ENCODE measurements at regions not wholly inside any gene's neighbourhood (a gene's known extent, or its start where the extent isn't known, plus 50 kb on each side); places are given as distances from the start of the nearest gene placed in this dataset.

DNA sequence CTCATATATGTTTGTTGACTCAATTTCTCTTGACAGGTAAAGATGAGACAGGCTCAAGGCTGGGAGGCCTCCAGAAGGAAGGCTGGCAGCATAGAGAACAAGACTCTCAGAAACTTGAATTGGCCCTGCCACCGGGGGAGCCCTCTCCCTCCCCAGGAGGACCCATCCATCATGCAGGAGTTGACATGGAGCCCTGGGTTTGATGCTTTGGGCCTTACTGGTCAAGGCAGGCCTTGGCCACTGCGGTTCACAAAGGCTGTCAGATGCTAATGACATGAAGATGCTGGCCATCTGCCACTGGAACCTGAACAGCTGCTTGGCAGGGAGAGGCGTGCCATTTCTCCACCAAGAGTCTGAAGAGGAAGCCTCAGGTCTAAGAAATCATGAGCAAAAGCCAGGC lies 193.6 kb downstream of the MTCL1 start:
- ATAC-seq: no peak
- no peaks in the 10 kb centered on the region for H3K4me1 Mint-ChIP-seq (ENCODE audit: low read depth)
- H3K4me3 Mint-ChIP-seq: no peak overlapping the region
- POLR2A ChIA-PET: no interaction called here
- H3K27me3 Mint-ChIP-seq: no peaks in the 10 kb centered on the region
- TF ChIP-seq, protein P1, sequence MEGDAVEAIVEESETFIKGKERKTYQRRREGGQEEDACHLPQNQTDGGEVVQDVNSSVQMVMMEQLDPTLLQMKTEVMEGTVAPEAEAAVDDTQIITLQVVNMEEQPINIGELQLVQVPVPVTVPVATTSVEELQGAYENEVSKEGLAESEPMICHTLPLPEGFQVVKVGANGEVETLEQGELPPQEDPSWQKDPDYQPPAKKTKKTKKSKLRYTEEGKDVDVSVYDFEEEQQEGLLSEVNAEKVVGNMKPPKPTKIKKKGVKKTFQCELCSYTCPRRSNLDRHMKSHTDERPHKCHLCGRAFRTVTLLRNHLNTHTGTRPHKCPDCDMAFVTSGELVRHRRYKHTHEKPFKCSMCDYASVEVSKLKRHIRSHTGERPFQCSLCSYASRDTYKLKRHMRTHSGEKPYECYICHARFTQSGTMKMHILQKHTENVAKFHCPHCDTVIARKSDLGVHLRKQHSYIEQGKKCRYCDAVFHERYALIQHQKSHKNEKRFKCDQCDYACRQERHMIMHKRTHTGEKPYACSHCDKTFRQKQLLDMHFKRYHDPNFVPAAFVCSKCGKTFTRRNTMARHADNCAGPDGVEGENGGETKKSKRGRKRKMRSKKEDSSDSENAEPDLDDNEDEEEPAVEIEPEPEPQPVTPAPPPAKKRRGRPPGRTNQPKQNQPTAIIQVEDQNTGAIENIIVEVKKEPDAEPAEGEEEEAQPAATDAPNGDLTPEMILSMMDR (IDR thresholded peaks at IDR 0.05): no peak
- no peak overlapping the region for H3K27ac Mint-ChIP-seq
- CTCF ChIA-PET: no interaction called here
- intact Hi-C loops (cut with micrococcal nuclease): no loop called here
- no peak for DNase-seq
- H3K9me3 Mint-ChIP-seq: peaks cover 2% of the 10 kb centered on the region
- H3K36me3 Mint-ChIP-seq (ENCODE audit: low read depth): no peaks in the 10 kb centered on the region

DNA sequence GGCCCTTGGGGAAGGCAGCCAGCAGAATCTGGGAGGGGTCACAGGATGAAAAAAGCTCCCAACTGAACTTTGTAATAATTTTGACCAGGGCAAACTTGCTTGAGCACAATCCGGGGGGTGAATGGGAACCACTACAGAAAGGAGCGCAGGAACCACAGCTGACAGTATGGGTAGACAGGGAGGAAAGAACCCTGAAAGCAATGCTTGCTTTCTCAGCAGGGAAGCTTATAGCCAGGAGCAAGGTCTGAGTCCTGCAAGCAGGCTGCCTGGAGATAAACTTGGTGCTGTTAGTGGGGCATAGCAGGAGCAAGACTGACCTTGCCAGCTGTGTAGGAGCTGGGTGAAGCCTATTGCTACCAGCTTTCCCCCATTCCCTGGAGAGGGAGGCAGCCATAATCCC lies 195.2 kb downstream of the MTCL1 start:
- no peaks in the 10 kb centered on the region for H3K4me1 Mint-ChIP-seq (ENCODE audit: low read depth)
- POLR2A ChIA-PET: interaction anchor here (1.3 kb wide), 1 partner anchor 99 kb away, joined by 4 read pairs; no protein-coding TSS in a partner anchor
- CTCF ChIA-PET: no interaction called here
- DNase-seq (no peak), ATAC-seq (no peak)
- intact Hi-C loops (cut with micrococcal nuclease): no loop called here
- H3K9me3 Mint-ChIP-seq: peaks cover 2% of the 10 kb centered on the region
- no peaks in the 10 kb centered on the region for H3K27me3 Mint-ChIP-seq
- no peak overlapping the region for H3K4me3 Mint-ChIP-seq
- H3K27ac Mint-ChIP-seq: no peak overlapping the region
- no peaks in the 10 kb centered on the region for H3K36me3 Mint-ChIP-seq (ENCODE audit: low read depth)
- TF ChIP-seq, protein P1 (IDR thresholded peaks at IDR 0.05): no peak

DNA sequence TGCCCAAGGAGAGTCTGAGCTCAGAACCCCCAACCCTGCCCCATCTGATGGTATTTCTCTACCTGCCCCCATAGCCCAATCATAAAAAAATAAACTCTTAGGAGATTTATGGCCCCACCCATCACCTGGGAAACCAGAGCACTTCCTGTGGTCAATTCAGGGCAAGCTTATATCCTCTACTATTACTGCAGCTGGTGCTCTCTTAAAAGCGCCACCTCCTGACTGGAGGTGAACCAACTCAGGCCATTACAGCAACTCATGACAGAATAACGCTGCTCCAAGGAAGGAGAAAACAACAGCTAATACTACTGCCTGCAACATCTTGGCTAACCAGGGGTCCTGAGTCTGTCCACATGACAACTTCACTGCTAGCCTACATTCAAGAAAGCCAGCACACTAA lies 195.7 kb downstream of the MTCL1 start:
- ChIA-PET CTCF (no interaction called here), POLR2A (interaction anchor here (1.3 kb wide), 1 partner anchor 98 kb away, joined by 4 read pairs; no protein-coding TSS in a partner anchor)
- no peak overlapping the region for H3K27ac Mint-ChIP-seq
- DNase-seq: no peak
- peaks cover 2% of the 10 kb centered on the region for H3K9me3 Mint-ChIP-seq
- intact Hi-C loops (cut with micrococcal nuclease): no loop called here
- ATAC-seq: no peak
- H3K36me3 Mint-ChIP-seq (ENCODE audit: low read depth): no peaks in the 10 kb centered on the region
- TF ChIP-seq, protein P1 (IDR thresholded peaks at IDR 0.05): no peak
- no peak overlapping the region for H3K4me3 Mint-ChIP-seq
- H3K4me1 Mint-ChIP-seq (ENCODE audit: low read depth): no peaks in the 10 kb centered on the region
- no peaks in the 10 kb centered on the region for H3K27me3 Mint-ChIP-seq

DNA sequence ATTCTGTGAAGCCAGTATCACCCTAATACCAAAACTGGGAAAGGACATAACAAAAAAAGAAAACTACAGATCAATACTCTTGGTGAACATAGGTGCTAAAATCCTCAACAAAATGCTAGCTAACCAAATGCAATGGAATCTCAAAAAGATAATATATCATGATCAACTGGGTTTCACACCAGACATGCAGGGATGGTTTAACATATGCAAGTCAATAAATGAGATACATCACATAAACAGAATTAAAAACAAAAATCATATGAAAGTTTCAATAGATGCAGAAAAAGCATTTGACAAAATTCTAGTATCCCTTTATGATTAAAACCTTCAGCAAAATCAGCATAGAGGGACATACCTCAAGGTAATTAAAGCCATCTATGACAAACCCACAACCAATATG lies 198.2 kb upstream of the NDUFV2 start:
- no peaks in the 10 kb centered on the region for H3K27me3 Mint-ChIP-seq
- ATAC-seq: no peak
- no peak overlapping the region for H3K4me3 Mint-ChIP-seq
- TF ChIP-seq, protein P1 (IDR thresholded peaks at IDR 0.05): no peak
- no peaks in the 10 kb centered on the region for H3K4me1 Mint-ChIP-seq (ENCODE audit: low read depth)
- no peak for DNase-seq
- ChIA-PET POLR2A (no interaction called here), CTCF (interaction anchor here (0.9 kb wide), 1 partner anchor 84 kb away, joined by 3 read pairs; no protein-coding TSS in a partner anchor)
- peaks cover 4% of the 10 kb centered on the region for H3K9me3 Mint-ChIP-seq
- H3K27ac Mint-ChIP-seq: no peak overlapping the region
- H3K36me3 Mint-ChIP-seq (ENCODE audit: low read depth): no peaks in the 10 kb centered on the region
- intact Hi-C loops (cut with micrococcal nuclease): no loop called here

DNA sequence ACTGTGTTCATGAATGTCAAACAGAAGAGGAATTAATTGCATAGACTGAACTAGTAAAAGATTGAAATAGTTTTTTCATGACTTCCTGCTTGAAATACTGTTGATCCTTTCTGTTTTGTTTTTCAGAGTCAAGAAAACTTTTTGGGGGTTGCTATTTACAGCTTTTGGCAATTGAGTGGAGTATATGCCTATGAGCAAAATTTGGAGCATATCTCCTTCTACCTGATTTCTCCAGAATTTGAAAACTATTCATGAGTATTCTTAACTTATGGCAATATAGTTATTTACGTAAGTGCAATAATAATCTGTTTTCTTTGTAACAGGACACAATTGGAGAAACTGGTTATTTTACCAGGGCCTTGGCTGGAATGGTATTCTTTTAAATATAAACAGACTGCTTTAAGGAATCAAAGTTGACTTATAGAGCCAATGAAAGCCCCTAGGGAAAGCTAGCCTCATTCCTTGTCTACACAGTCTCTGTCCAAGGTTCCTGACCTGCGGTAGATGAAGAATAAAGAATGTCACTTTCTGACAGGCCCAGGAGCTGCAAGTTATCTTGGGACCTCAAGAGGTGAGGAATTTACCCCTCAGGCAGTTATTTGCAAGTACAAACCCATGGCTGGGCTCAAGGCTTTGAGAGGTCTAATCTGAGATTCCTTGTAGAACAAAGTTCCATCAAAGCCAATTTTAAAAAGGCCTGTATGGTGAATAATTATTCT lies 193.5 kb upstream of the NDUFV2 start:
- intact Hi-C loops (cut with micrococcal nuclease): no loop called here
- Mint-ChIP-seq H3K4me1 (ENCODE audit: low read depth) (no peaks in the 10 kb centered on the region), H3K27me3 (no peaks in the 10 kb centered on the region), H3K36me3 (ENCODE audit: low read depth) (no peaks in the 10 kb centered on the region), H3K9me3 (peaks cover 4% of the 10 kb centered on the region), H3K4me3 (no peak overlapping the region), H3K27ac (no peak overlapping the region)
- DNase-seq (no peak), ATAC-seq (no peak)
- ChIA-PET POLR2A (no interaction called here), CTCF (no interaction called here)
- TF ChIP-seq, protein P1 (IDR thresholded peaks at IDR 0.05): no peak
